Smooth muscle cell (in vitro differentiated cells): ENCODE measurements at regions not wholly inside any gene's neighbourhood (a gene's known extent, or its start where the extent isn't known, plus 50 kb on each side); places are given as distances from the start of the nearest gene placed in this dataset.

Experiments
- DNase-seq: peaks from one replicate; lab custom pipeline; 2025; ENCODE audit not compliant: unreplicated experiment; lab: John Stamatoyannopoulos, UW
- H2AFZ ChIP-seq: fragments of 200-600 bp; sonication (generic); 2 replicates; pipeline ENCODE4 v1.6.0; 2016; ENCODE audit warnings: antibody characterized with exemption, low read depth, mild to moderate bottlenecking
- H3F3A ChIP-seq: fragments of 200-600 bp; sonication (generic); 2 replicates; pipeline ENCODE4 v1.6.0; 2017; ENCODE audit warnings: antibody characterized with exemption, low read depth
- H3K27ac ChIP-seq: fragments of 200-600 bp; sonication (generic); 2 replicates; pipeline ENCODE4 v1.5.1; 2016; ENCODE audit warnings: low read depth, mild to moderate bottlenecking
- H3K27me3 ChIP-seq: fragments of 200-600 bp; sonication (generic); 2 replicates; pipeline ENCODE4 v1.6.1; 2016; ENCODE audit warnings: low read depth, mild to moderate bottlenecking
- H3K36me3 ChIP-seq: fragments of 200-600 bp; sonication (generic); 2 replicates; pipeline ENCODE4 v1.5.1; 2016; ENCODE audit warnings: low read depth
- H3K4me1 ChIP-seq: fragments of 200-600 bp; sonication (generic); 2 replicates; pipeline ENCODE4 v1.5.1; 2016; ENCODE audit warnings: low read depth
- H3K4me2 ChIP-seq: fragments of 200-600 bp; sonication (generic); 2 replicates; pipeline ENCODE4 v1.6.0; 2016; ENCODE audit warnings: mild to moderate bottlenecking
- H3K4me3 ChIP-seq: fragments of 200-600 bp; sonication (generic); 2 replicates; pipeline ENCODE4 v1.5.1; 2016; ENCODE audit warnings: mild to moderate bottlenecking
- H3K79me2 ChIP-seq: fragments of 200-600 bp; sonication (generic); 2 replicates; pipeline ENCODE4 v1.6.0; 2016; ENCODE audit warnings: low read depth, mild to moderate bottlenecking
- H3K9ac ChIP-seq: fragments of 200-600 bp; sonication (generic); 2 replicates; pipeline ENCODE4 v1.6.0; 2016; ENCODE audit warnings: low read depth
- H3K9me3 ChIP-seq: fragments of 200-600 bp; sonication (generic); replicated peaks from 2 replicates; pipeline ENCODE4 v1.5.1; 2016; ENCODE audit warnings: low read depth
- H4K20me1 ChIP-seq: fragments of 200-600 bp; sonication (generic); 2 replicates; pipeline ENCODE4 v1.6.0; 2016; ENCODE audit warnings: low read depth
- CTCF ChIP-seq: fragments of 200-600 bp; sonication (generic); IDR thresholded peaks from 2 replicates; pipeline ENCODE4 v1.5.1; 2017; ENCODE audit warnings: borderline replicate concordance, mild to moderate bottlenecking, antibody characterized with exemption; ENCODE audit not compliant: insufficient read depth, poor library complexity, severe bottlenecking
- WGBS: methylation state at CpG from one replicate; pipeline ENCODE4 v1.1.7; 2016; ENCODE audit warnings: low lambda C conversion rate; 5-methylcytosine and 5-hydroxymethylcytosine counted together

- peaks cover 31% of the 10 kb centered on the region for H3K4me1 ChIP-seq
- H2AFZ ChIP-seq: no peak overlapping the region
- H3K9ac ChIP-seq: no peak overlapping the region
- no peak overlapping the region for H3K4me2 ChIP-seq
- H3F3A ChIP-seq: peaks cover 27% of the 10 kb centered on the region
- H3K27ac ChIP-seq: no peak overlapping the region
- DNase-seq: no peak
- H3K9me3 ChIP-seq: no peaks in the 10 kb centered on the region
- no peaks in the 10 kb centered on the region for H4K20me1 ChIP-seq
- no peaks in the 10 kb centered on the region for H3K36me3 ChIP-seq
- H3K79me2 ChIP-seq: no peaks in the 10 kb centered on the region
- no peak for TF ChIP-seq CTCF
- H3K4me3 ChIP-seq: no peak overlapping the region
- WGBS: 84% methylated on average over 1 of the region's 1 CpG
- no peaks in the 10 kb centered on the region for H3K27me3 ChIP-seq
Observed at GRCh38 chr2:145601361-145601925, 1081.5 kb upstream of the ZEB2 start.

GRCh38 chr2:145600811-145601210 is 1080.9 kb upstream of the ZEB2 start:
- no peak overlapping the region for H3K4me3 ChIP-seq
- 96% methylated on average over 1 of the region's 1 CpG for WGBS
- H3K79me2 ChIP-seq: no peaks in the 10 kb centered on the region
- TF ChIP-seq CTCF: no peak
- DNase-seq: no peak
- H3K9me3 ChIP-seq: no peaks in the 10 kb centered on the region
- H3K27ac ChIP-seq: peak overlapping the region; percentile 10
- no peaks in the 10 kb centered on the region for H4K20me1 ChIP-seq
- no peaks in the 10 kb centered on the region for H3K27me3 ChIP-seq
- peaks cover 33% of the 10 kb centered on the region for H3F3A ChIP-seq
- H2AFZ ChIP-seq: no peak overlapping the region
- no peak overlapping the region for H3K9ac ChIP-seq
- H3K4me1 ChIP-seq: peaks cover 33% of the 10 kb centered on the region
- H3K4me2 ChIP-seq: no peak overlapping the region
- H3K36me3 ChIP-seq: no peaks in the 10 kb centered on the region

- no peak for DNase-seq
- H3K9ac ChIP-seq: peak overlapping the region; percentile 56
Observed at GRCh38 chr2:145599756-145600155, 1079.8 kb upstream of the ZEB2 start.

More at GRCh38 chr2:145599756-145600155, 1079.8 kb upstream of the ZEB2 start:
- Histone ChIP-seq H3F3A (peaks cover 37% of the 10 kb centered on the region), H3K4me1 (peaks cover 35% of the 10 kb centered on the region), H3K79me2 (no peaks in the 10 kb centered on the region), H3K4me3 (no peak overlapping the region), H3K9me3 (no peaks in the 10 kb centered on the region), H2AFZ (peak overlapping the region; percentile 76), H3K27me3 (no peaks in the 10 kb centered on the region), H3K27ac (peak overlapping the region; percentile 88), H4K20me1 (no peaks in the 10 kb centered on the region), H3K36me3 (no peaks in the 10 kb centered on the region), H3K4me2 (peak overlapping the region; percentile 61)
- no peak for TF ChIP-seq CTCF
